Head of caudate nucleus (tissue), 42 donors: ENCODE measurements at regions not wholly inside any gene's neighbourhood (a gene's known extent, or its start where the extent isn't known, plus 50 kb on each side); places are given as distances from the start of the nearest gene placed in this dataset.
"Not testable (repeated sequence)": the region's sequence is repeated elsewhere in the genome, so short reads cannot be mapped to it uniquely, and the experiment has no call there.

ENCODE experiments used
- DNase-seq, 42 donors: peaks; one replicate each; pipeline versions ENCODE4 v3.0.0 to v3.0.0-alpha.2; 2020 to 2021; ENCODE audit warnings: mixed read lengths in 7 of 42
- intact Hi-C: fragments of 100-400 bp; cut with DNase I; formaldehyde crosslinking; loops from one replicate; pipeline ENCODE4 v1.15.0; 2022

DNA sequence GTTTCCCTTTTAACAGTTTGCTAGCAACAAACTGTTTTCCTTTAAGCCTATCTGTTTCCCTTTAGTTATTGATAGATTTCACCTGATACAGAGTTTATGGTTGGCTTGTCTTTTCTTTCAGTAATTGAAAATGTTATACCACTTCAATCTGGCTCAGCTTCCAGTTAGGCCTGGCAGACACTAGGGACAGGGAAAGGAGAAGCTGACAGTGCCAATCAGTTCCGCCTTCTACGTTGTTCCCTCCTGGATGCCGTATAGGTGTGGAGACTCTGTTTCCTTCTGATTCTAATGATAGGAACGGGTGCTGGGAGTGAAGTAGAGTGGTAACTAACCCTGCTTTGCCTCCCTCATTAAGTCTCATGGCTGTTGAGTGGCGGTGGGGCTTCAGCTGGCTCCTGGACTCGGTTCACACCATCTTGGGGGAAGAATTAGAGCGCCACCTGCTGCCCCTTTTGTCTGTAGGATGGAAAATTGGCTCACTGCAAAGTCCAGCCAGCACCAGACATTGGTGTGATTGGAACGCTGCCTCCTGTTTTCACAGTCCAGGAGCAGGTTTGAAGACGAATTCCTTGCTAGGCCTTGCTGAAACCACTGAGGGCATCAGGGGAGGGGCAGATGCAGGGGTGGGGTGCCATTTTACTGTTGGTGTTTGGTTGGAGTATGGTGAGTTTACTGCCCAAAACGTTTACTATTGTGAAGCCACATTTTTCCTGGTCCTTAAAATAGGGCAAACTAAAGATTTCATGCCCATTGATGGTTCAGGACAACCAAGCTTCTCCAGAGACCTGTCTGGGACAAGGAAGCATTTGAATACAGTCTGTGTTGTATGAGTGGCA lies 1729.5 kb downstream of the GRIK2 start:
- DNase-seq: peak in 40 of 42 donors; percentile 14 to 71 (median 38)
- intact Hi-C loops: no loop called here

GRCh38 chr6:103119056-103119455 lies 1725.5 kb downstream of the GRIK2 start:
- no peak for DNase-seq
- intact Hi-C loops: no loop called here

GRCh38 chr6:103114582-103114981 lies 1721.1 kb downstream of the GRIK2 start:
- DNase-seq: no peak
- intact Hi-C loops: no loop called here

DNA sequence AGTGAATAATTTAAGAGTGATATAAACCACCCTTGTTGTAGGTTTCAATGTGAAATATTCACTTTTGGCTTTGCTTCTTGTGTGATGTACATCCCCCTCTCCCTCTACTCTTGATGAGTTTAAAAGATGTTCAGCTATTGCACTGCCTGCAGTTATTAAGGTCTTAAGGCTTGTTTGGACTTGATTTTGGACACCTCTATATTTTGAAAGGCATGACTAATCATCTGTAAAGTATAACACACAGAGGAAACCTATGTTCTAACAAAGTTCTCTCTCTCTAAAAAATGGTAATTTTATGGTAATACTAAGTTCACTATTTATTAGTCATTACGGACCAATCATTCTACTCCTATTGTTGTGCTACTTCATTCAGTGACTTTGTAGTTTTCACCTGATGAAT lies 1719.9 kb downstream of the GRIK2 start:
- intact Hi-C loops: no loop called here
- no peak for DNase-seq

- intact Hi-C loops: no loop called here
- DNase-seq: no peak
These were observed 1714.5 kb downstream of the GRIK2 start for GRCh38 chr6:103107985-103108384.

- no peak for DNase-seq
- intact Hi-C loops: no loop called here
These were observed 1712.2 kb downstream of the GRIK2 start for GRCh38 chr6:103105686-103106085.

DNA sequence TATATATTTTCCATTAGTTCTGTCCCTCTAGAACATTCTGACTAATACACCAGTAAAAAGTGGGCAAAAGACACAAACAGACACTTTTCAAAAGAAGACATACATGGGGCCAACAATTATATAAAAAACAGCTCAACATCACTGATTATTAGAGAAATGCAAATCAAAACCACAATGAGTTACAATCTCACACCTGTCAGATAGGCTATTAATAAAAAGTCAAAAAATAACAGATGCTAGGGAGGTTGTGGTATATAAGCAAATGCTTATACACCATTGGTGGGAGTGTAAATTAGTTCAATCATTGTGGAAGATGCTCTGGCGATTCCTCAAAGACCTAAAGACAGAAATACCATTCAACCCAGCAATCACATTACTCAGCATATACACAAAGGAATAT lies 1707.8 kb downstream of the GRIK2 start:
- DNase-seq: no peak
- intact Hi-C loops: no loop called here

- DNase-seq, intact Hi-C loops: not testable (repeated sequence)
These were observed 1698.9 kb downstream of the GRIK2 start for GRCh38 chr6:103092414-103092813.

- DNase-seq: no peak
- intact Hi-C loops: no loop called here
These were observed 1692.3 kb downstream of the GRIK2 start for GRCh38 chr6:103085801-103086200.

DNA sequence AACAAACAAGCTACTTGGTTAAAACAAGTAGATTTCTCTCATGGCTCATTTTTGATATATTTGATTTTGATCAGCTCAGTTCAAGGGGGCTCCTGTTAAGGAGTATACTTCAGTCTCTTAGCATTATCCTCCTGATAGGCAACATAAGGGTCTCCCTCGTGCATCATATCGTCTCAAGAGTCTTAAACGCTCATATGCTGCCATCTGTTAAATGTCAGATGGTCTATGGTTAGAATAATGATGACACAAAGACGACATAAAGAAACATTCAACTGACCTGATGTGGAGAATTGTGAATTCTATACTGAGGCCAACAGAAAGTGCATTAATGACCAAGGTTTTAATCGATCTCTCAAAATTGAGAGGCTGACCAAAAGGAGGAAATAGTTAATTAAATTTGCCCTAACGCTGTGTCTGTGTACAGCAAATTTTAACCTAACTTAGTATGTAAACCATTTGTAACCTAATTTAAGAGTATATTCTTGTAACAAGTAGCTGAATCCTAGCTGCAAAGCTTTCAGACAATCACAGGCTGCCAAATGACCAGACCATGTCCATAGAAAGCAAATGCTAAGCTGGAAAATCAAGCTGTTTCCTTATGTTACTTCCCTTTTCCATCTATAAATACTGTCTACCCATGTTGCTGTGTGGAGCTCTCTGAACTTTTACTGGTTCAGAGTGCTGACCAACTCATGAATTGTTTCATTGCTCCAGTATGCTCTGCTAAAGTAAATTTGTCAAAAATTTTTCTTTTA lies 1688.5 kb downstream of the GRIK2 start:
- intact Hi-C loops: no loop called here
- DNase-seq: no peak

GRCh38 chr6:103081126-103081525 lies 1687.6 kb downstream of the GRIK2 start:
- DNase-seq: no peak
- intact Hi-C loops: no loop called here

DNA sequence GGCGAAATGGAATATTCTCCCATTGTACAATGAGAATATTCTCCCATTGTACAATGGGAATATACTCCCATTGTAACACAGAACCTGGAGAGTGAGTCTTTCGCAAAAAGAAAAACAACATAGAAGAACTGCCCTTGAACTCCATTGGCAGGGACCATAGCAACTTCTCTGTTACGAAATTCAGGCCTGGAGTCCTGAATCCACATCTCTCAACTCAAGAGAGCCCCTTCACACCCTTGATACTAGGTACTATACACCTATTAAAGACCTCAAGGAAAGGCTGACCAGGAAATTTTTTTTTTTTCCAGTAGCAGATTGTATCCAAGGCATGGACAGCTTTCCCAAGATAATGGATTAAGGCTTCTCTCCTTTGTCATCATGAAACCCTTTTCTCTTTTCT lies 1687.0 kb downstream of the GRIK2 start:
- intact Hi-C loops: no loop called here
- no peak for DNase-seq

DNA sequence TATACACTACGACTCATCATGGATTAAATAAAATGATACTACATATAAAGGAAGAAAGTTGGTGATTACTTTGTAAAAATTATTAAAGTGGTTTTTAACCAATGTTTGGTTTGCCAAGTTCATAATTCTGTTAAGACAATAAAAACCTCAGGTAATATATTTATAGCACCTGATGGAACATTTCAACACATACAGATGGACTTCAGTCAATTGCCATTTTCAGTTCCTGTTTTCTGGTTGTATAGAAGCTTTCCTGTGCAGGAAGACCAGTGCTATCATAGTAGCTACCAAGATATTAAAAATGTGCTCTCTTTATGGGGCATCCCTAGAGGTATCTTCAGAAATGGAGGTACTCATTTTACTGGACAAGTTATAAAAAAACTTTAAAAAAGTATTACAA lies 1686.4 kb downstream of the GRIK2 start:
- DNase-seq: no peak
- intact Hi-C loops: no loop called here

- DNase-seq: no peak
- intact Hi-C loops: no loop called here
These were observed 1668.6 kb downstream of the GRIK2 start for GRCh38 chr6:103062136-103062535.

DNA sequence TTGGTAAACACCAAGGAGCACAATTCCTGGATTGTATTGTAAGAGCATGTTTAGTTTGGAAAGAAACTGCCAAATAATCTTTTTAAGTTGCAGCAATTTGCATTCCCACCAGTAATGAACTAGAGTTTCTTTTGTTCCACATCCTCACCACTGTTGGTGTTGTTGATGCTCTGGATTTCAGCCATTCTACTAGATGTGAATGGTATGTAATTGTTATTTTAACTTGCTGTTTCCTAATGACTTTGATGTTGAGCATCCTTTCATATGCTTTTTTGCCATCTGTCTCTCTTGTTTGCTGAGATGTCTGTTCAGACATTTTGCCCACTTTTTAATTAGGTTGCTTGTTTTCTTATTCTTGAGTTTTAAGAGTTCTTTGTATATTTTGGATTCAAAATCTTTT lies 1654.1 kb downstream of the GRIK2 start:
- DNase-seq: no peak
- intact Hi-C loops: no loop called here

DNA sequence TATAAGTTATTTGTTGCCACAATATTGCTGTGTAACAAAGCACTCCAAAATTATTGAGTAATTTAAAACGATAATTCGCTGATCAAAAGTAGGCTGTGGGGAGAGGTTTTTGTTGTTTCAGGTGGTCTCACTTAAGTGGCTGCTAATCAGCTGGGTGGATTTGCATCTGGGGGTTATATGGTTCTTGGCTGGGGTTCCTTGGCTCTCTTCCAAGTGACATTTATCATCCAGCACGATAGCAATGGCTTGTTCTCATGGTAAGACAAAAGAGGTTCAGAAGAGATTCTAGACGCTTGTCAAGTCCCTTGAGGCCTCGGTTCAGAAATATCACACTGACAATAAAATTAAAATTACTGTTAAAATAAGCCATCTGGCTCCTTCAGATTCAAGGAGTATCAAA lies 1648.8 kb downstream of the GRIK2 start:
- intact Hi-C loops: no loop called here
- no peak for DNase-seq

DNA sequence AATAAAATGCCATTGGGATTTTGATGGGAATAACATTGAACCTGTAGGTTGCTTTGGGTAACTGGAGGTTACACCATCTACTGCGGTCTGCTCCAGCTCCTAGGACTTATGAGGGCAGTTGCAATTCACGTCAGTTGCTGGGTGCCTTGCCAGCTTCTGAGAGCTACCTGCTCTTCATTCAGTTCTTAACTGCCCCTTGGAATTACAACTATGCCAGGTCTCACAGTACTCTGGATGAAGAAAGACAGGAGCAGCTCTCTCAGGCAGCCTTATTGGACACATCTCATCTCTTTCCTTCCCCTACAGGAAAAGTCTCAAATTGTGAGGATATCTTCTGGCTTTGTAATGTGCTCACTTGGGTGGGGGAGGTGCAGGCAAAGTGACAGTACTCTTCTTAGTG lies 1643.3 kb downstream of the GRIK2 start:
- no peak for DNase-seq
- intact Hi-C loops: no loop called here

- intact Hi-C loops: no loop called here
- DNase-seq: no peak
These were observed 1633.9 kb downstream of the GRIK2 start for GRCh38 chr6:103027271-103027931.

DNA sequence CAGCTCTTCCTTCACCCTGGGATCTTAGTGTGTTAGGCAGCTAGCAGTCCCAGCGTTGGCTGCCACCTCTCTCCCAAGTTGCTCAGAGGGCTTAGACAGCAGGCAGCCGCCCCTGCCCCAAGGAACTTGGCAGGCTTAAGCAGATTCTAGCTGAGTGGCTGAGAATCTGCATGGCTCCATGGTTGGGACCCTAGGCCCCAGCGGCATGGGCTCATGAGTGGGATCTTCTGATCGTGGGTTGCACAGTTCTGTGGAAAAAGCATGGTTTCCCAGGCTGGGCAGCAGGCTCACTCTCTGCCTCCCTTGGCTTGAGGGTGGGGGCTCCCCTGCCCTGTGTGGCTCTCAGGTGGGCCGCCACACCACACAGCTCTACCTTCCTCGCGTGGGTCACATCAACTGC lies 1624.9 kb downstream of the GRIK2 start:
- intact Hi-C loops: no loop called here
- DNase-seq: no peak

- no peak for DNase-seq
- intact Hi-C loops: no loop called here
These were observed 1624.4 kb downstream of the GRIK2 start for GRCh38 chr6:103017878-103018277.
